GM13977 (cell line): ENCODE measurements at regions not wholly inside any gene's neighbourhood (a gene's known extent, or its start where the extent isn't known, plus 50 kb on each side); places are given as distances from the start of the nearest gene placed in this dataset.

Experiments
- DNase-seq: peaks from one replicate; pipeline ENCODE4 v3.0.0; 2012; ENCODE audit warnings: low spot score
- CTCF ChIP-seq: IDR thresholded peaks from 2 replicates; pipeline ENCODE4 v1.5.1; 2012; ENCODE audit warnings: mild to moderate bottlenecking, control low read depth; ENCODE audit not compliant: insufficient read depth; ENCODE audit errors: extremely low read depth, missing control alignments
- in situ Hi-C: fragments of 300-500 bp; cut with MboI; formaldehyde crosslinking; loops from one replicate; pipeline ENCODE4 v1.12.0; 2022; ENCODE audit warnings: low sequenced_read_pairs, low pct_unique_long_range_greater_than_20kb, mixed read lengths, inconsistent platforms; ENCODE audit not compliant: unreplicated experiment

- no peak for DNase-seq
- TF ChIP-seq CTCF: no peak
- in situ Hi-C loops: loop anchor here (25.0 kb wide), 1 partner anchor 308 kb away; no protein-coding TSS in a partner anchor
Observed at GRCh38 chr2:18169893-18170175, 291.4 kb downstream of the KCNS3 start.

- in situ Hi-C loops: loop anchor here (25.0 kb wide), 1 partner anchor 307 kb away; no protein-coding TSS in a partner anchor
- no peak for TF ChIP-seq CTCF
- no peak for DNase-seq
Observed at GRCh38 chr2:18169121-18169892, 290.8 kb downstream of the KCNS3 start.

GRCh38 chr2:18167871-18168270 is 289.4 kb downstream of the KCNS3 start:
- DNase-seq: no peak
- no peak for TF ChIP-seq CTCF
- in situ Hi-C loops: loop anchor here (25.0 kb wide), 1 partner anchor 306 kb away; no protein-coding TSS in a partner anchor

- no peak for DNase-seq
- in situ Hi-C loops: loop anchor here (25.0 kb wide), 1 partner anchor 299 kb away; no protein-coding TSS in a partner anchor
- TF ChIP-seq CTCF: no peak
Observed at GRCh38 chr2:18161681-18162080, 283.2 kb downstream of the KCNS3 start.

- DNase-seq: no peak
- in situ Hi-C loops: loop anchor here (25.0 kb wide), 1 partner anchor 298 kb away; no protein-coding TSS in a partner anchor
Observed at GRCh38 chr2:18159896-18160295, 281.4 kb downstream of the KCNS3 start.

GRCh38 chr2:18156421-18156820 is 278.0 kb downstream of the KCNS3 start:
- in situ Hi-C loops: loop anchor here (25.0 kb wide), 1 partner anchor 294 kb away; no protein-coding TSS in a partner anchor
- TF ChIP-seq CTCF: no peak
- no peak for DNase-seq

More at GRCh38 chr2:18159896-18160295, 281.4 kb downstream of the KCNS3 start:
- no peak for TF ChIP-seq CTCF
